Muscle layer of duodenum (tissue), 2 donors: ENCODE measurements at regions not wholly inside any gene's neighbourhood (a gene's known extent, or its start where the extent isn't known, plus 50 kb on each side); places are given as distances from the start of the nearest gene placed in this dataset.

ENCODE experiments used
- H3K27ac ChIP-seq: one replicate; pipeline ENCODE4 v1.7.0; 2013; ENCODE audit warnings: mild to moderate bottlenecking, low read length
- H3K27me3 ChIP-seq: one replicate; pipeline ENCODE4 v1.7.0; 2013; ENCODE audit warnings: low read depth, mild to moderate bottlenecking, control low read depth, low read length
- H3K36me3 ChIP-seq, 2 donors: one replicate each; pipeline ENCODE4 v1.7.0; 2013; ENCODE audit warnings: low read length in 2 of 2, control low read depth in 1 of 2, mild to moderate bottlenecking in 1 of 2; ENCODE audit not compliant: insufficient read depth in 2 of 2, control insufficient read depth in 1 of 2
- H3K4me1 ChIP-seq, 2 donors: one replicate each; pipeline ENCODE4 v1.7.0; 2013; ENCODE audit warnings: low read length in 2 of 2, mild to moderate bottlenecking in 2 of 2, control low read depth in 1 of 2, moderate library complexity in 1 of 2; ENCODE audit not compliant: insufficient read depth in 2 of 2, control insufficient read depth in 1 of 2
- H3K4me3 ChIP-seq, 2 donors: one replicate each; pipeline ENCODE4 v1.7.0; 2013; ENCODE audit warnings: low read length in 2 of 2, low read depth in 1 of 2, mild to moderate bottlenecking in 1 of 2
- H3K9me3 ChIP-seq, 2 donors: one replicate each; pipeline ENCODE4 v1.7.0; 2013; ENCODE audit warnings: low read length in 2 of 2, control low read depth in 1 of 2, mild to moderate bottlenecking in 1 of 2; ENCODE audit not compliant: control insufficient read depth in 1 of 2
- donor health status: healthy.

DNA sequence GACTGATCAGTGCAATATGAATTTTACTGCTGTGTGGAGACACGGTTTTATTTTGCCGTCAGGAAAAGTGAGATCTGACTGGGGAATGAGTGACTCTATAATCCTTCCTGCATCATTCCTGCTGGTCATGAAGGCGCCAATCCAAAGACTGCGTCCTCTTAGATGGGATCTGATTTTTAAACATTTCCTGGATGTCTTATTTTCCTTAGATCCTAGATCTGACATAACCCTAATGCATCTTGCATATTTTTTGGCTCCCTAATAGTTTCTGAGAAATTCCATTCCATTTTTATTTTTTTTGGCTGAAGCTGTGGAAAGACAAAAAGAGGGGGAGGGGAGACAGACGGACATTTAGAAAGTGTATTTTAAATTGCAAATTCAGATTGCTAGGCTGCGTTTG is 454.9 kb upstream of the FAT1 start:
- Histone ChIP-seq H3K36me3 (no peaks in the 10 kb centered on the region), H3K9me3 (no peaks in the 10 kb centered on the region), H3K27me3 (no peaks in the 10 kb centered on the region), H3K4me3 (no peak overlapping the region), H3K4me1 (no peaks in the 10 kb centered on the region), H3K27ac (no peak overlapping the region)

DNA sequence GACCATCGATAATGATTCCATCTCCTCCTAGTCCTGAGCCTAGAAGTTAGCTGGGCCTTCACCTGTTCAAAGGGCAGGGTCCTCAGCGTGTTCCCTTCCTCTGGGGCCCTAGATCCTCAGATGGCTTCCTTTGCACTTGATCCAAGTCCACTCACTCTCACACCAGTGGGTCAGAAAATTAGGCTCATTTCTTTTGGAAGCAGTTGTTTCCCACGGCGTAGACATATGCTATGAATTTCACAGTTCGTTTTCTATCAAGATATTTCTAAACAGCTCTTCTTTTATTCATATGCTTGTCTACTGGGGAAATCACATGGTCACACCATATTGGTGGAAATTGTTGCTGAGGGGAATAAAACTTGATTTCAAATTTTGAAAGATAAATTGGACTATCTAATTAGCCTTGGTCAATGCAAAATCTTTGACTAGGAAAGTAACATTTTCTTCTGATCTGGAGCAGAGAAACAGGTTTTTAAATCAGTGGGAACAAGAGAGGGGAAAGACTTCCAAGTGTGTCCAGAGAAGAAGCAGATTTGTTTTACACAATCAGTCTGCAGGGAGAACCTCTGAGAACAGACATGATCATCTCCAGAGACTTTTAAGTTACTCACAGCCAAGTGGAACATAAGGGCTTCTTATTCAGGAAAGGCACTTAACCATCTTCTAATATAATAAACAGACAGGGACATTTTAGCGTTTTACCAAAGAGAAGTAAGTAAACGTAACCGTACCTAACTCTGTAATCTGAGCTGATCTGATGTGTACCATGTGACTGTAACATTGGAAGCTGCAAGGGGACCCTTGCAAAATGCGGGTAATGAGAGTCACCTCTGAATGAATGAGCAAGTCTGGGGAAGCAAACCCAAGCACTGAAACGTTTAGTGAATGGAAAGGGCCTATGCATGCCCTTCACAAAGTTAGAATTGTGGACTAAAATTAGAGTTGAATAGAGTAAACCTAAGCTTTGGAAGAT is 455.7 kb upstream of the FAT1 start:
- H3K4me3 ChIP-seq = no peak overlapping the region
- no peaks in the 10 kb centered on the region for H3K9me3 ChIP-seq
- H3K27ac ChIP-seq = no peak overlapping the region
- H3K4me1 ChIP-seq = no peaks in the 10 kb centered on the region
- H3K27me3 ChIP-seq = no peaks in the 10 kb centered on the region
- H3K36me3 ChIP-seq = no peaks in the 10 kb centered on the region

DNA sequence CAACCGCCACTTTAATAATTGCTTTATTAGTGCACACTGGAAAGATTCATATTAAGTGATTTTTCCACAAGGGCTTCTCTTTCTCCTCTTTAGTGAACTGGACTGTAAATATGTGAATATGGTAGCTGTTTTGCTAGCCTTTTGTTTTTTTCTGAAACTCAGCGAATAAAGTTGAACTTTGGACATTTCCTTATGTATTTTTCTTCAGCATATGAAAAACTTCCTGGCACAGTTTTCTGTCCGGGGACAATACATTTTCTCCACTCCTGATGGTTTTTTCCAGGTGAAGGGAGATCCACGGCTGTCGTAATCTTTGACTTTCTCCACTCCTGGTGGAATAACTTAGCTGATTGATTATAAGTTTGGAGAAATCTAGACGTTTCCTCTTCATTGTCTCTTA is 457.4 kb upstream of the FAT1 start:
- no peaks in the 10 kb centered on the region for H3K9me3 ChIP-seq
- H3K27ac ChIP-seq = no peak overlapping the region
- H3K27me3 ChIP-seq = no peaks in the 10 kb centered on the region
- H3K36me3 ChIP-seq = no peaks in the 10 kb centered on the region
- no peaks in the 10 kb centered on the region for H3K4me1 ChIP-seq
- no peak overlapping the region for H3K4me3 ChIP-seq

DNA sequence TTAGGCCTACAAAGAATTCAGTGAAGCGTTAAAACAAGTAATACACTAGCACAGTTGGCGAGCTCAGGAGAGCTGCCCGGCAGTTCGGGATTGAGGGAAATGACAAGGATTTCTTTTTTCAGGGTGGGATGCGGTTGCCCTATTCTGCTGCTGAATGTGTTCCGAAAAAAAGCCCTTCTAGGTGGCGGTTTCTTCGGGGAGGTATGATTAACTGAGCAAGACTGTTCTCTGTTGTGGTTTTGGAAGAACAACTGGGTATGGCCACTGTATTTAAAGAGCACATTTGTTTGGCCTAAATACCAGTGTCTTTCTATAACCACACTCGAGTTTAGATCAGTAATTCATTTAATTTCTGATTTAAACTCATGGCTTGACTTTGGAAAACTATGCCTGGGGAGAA is 459.7 kb upstream of the FAT1 start:
- H3K27me3 ChIP-seq = no peaks in the 10 kb centered on the region
- H3K4me3 ChIP-seq = no peak overlapping the region
- no peaks in the 10 kb centered on the region for H3K4me1 ChIP-seq
- H3K9me3 ChIP-seq = no peaks in the 10 kb centered on the region
- H3K27ac ChIP-seq = no peak overlapping the region
- H3K36me3 ChIP-seq = no peaks in the 10 kb centered on the region

DNA sequence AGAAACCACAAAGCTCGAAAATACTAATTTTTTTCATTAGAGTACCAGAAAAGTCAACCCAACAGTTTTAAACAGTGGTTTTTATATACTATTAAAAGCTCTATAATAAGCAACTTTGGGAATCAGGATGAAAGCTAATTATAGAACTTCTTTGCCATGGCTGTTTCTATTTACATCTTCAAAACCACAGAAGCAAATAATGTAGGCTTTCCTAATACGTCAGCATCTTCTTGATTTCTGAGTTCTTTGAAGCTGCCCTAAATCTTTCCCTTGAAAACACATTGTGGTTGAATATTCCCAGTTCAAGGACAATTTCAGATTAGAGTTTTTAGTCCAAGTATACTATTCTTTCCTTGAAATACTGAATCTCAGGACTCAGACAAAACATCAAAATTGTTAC is 460.2 kb upstream of the FAT1 start:
- no peaks in the 10 kb centered on the region for H3K9me3 ChIP-seq
- no peak overlapping the region for H3K27ac ChIP-seq
- no peaks in the 10 kb centered on the region for H3K4me1 ChIP-seq
- H3K27me3 ChIP-seq = no peaks in the 10 kb centered on the region
- no peak overlapping the region for H3K4me3 ChIP-seq
- H3K36me3 ChIP-seq = no peaks in the 10 kb centered on the region

DNA sequence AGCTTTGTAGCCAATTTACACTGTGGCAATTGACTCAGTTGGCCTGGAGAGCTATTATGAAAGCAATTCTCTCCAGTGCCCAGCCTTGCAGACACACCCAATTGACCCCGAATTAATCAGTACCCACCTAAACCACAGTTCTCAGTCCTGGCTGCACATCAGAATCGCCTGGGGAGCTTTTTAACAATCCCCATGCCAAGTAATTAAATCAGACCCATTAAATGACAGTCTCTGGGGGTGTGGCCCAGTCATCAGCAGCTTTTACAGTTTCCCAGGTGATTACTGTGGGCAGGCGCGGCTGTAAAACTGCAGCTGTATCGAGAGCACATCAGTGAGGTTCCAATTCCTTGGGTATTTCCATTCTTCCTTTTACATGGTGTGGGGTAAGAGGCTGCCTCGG is 460.9 kb upstream of the FAT1 start:
- Histone ChIP-seq H3K4me3 (no peak overlapping the region), H3K4me1 (no peaks in the 10 kb centered on the region), H3K36me3 (no peaks in the 10 kb centered on the region), H3K27me3 (no peaks in the 10 kb centered on the region), H3K9me3 (no peaks in the 10 kb centered on the region), H3K27ac (no peak overlapping the region)

DNA sequence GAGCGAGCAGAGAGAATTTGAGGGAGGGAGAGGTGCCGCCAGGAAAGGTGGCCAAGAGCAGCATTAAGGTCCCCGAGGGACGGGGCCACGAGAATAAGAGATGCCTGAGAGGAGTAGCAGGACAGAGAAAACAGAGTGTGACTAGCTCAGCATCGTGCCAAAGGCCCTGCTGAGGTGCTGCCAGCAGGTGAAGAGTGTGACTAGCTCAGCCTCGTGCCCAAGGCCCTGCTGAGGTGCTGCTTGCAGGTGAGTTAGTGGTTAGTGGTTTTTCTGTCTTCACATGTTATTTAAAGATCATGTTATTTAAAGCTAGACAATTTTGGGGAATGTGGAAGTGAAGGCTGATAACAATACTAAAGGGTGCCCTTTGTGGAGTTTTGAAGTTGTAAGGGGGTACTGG is 464.5 kb upstream of the FAT1 start:
- Histone ChIP-seq H3K27ac (no peak overlapping the region), H3K27me3 (no peaks in the 10 kb centered on the region), H3K4me3 (no peak overlapping the region), H3K9me3 (no peaks in the 10 kb centered on the region), H3K4me1 (no peaks in the 10 kb centered on the region), H3K36me3 (no peaks in the 10 kb centered on the region)

DNA sequence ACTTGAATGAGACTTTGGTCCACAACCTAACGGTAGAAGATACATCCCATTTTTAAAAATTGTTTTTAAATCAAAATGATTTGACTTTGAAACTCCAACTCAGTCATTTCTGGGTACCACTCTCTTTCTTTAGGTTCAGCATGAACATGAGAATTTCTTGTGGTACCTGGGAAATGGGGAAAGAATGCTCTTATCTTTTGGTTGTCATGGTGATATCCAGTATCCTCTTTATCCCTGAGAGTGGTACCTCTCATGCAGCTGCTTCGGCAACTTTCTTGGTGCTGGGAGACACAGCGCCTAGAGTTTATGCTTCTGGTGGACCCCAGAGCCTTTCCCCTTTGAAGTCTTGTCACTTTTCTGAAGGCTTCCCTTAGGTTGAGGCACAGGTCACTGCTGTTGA is 465.1 kb upstream of the FAT1 start:
- no peak overlapping the region for H3K4me3 ChIP-seq
- no peaks in the 10 kb centered on the region for H3K9me3 ChIP-seq
- no peaks in the 10 kb centered on the region for H3K4me1 ChIP-seq
- no peaks in the 10 kb centered on the region for H3K27me3 ChIP-seq
- H3K36me3 ChIP-seq = no peaks in the 10 kb centered on the region
- no peak overlapping the region for H3K27ac ChIP-seq

DNA sequence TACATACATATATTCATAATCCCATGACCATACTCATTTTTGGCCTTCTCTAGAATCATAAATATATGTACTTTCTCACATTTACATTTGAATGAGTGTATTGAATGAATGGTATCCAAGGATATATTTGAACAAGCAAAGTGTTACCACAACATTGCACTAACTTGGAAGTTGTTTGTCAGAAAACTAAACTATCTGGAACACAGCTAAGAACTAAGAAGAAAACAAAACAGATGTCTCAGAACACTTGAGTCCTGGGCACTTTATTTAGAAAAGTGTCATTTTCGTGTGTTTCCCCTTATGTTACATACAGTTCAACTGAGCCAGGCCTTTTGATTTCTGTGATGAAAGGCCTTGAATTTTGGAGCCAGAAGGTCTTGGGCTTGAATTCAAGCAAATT is 466.7 kb upstream of the FAT1 start:
- Histone ChIP-seq H3K4me1 (no peaks in the 10 kb centered on the region), H3K27ac (no peak overlapping the region), H3K27me3 (no peaks in the 10 kb centered on the region), H3K9me3 (no peaks in the 10 kb centered on the region), H3K36me3 (no peaks in the 10 kb centered on the region), H3K4me3 (no peak overlapping the region)

DNA sequence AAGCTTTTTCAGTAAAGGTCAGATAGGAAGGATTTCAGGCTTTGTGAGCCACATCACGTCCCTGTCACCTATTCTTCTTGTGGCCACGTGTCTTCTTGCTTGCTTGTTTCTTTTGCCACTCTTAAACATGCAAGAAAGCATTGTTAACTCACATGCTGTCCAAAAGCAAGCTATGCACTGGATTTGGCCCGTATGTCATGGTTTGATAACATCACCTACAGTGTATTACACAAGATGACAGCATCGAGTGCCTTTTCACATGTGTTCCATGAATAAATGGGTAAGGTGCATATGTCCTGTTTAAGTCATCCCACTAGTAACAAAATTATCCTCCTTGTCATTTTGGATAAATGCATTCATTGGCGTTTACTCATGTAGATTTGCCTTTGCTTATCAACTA is 468.0 kb upstream of the FAT1 start:
- no peaks in the 10 kb centered on the region for H3K36me3 ChIP-seq
- no peaks in the 10 kb centered on the region for H3K4me1 ChIP-seq
- no peaks in the 10 kb centered on the region for H3K9me3 ChIP-seq
- H3K4me3 ChIP-seq = no peak overlapping the region
- H3K27me3 ChIP-seq = no peaks in the 10 kb centered on the region
- no peak overlapping the region for H3K27ac ChIP-seq

DNA sequence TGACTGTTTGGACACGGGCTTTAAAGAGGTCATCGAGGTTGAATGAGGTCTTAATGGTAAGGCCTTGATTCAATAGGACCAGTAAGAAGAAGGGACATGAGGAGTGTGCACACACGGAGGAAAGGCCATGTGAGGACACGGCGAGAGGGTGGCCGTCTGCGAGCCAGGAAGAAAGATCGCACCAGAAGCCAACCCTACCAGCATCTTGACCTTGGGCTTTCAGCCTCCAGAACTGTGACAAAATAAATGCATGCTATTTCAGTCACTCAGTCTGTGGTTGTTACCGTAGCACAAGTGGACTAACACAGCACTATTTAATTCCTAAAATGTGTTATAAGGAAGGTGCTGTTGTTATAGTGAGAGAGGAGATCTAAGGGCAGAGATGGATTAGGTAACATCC is 468.6 kb upstream of the FAT1 start:
- Histone ChIP-seq H3K9me3 (no peaks in the 10 kb centered on the region), H3K36me3 (no peaks in the 10 kb centered on the region), H3K4me1 (no peaks in the 10 kb centered on the region), H3K27me3 (no peaks in the 10 kb centered on the region), H3K27ac (no peak overlapping the region), H3K4me3 (no peak overlapping the region)

DNA sequence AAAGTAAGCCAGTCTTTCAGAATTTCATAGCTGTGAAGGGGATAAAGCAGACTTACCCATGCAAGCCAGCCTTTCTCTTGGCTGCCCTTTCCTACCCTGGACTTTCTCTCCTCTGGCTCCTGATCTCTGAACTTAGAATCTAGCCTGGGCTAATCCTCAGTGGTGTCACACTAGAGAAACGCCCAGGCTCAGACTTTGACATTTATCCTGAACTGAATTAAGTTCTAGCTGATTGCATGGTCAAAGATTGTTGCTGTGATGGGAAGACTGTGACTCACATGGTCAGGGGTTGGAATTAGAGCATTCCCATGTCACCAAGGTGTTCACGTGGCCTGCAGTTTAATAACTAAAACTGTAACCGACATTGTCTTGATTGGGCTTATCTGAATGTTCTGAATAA is 469.5 kb upstream of the FAT1 start:
- Histone ChIP-seq H3K27me3 (no peaks in the 10 kb centered on the region), H3K36me3 (no peaks in the 10 kb centered on the region), H3K27ac (no peak overlapping the region), H3K9me3 (no peaks in the 10 kb centered on the region), H3K4me3 (no peak overlapping the region), H3K4me1 (no peaks in the 10 kb centered on the region)
